ENCODE measurements at regions not wholly inside any gene's neighbourhood (a gene's known extent, or its start where the extent isn't known, plus 50 kb on each side); places are given as distances from the start of the nearest gene placed in this dataset.
"Not testable (repeated sequence)": the region's sequence is repeated elsewhere in the genome, so short reads cannot be mapped to it uniquely, and the experiment has no call there.

- DNase-seq (ENCODE audit: low read depth in 1 of 2, low spot score in 1 of 2), result no peak
Measured at GRCh38 chr2:144131042-144131441, 388.9 kb downstream of the ZEB2 start.

- no peak for DNase-seq (ENCODE audit: low read depth in 1 of 2, low spot score in 1 of 2)
Measured at GRCh38 chr2:144130551-144130950, 389.4 kb downstream of the ZEB2 start.

DNA sequence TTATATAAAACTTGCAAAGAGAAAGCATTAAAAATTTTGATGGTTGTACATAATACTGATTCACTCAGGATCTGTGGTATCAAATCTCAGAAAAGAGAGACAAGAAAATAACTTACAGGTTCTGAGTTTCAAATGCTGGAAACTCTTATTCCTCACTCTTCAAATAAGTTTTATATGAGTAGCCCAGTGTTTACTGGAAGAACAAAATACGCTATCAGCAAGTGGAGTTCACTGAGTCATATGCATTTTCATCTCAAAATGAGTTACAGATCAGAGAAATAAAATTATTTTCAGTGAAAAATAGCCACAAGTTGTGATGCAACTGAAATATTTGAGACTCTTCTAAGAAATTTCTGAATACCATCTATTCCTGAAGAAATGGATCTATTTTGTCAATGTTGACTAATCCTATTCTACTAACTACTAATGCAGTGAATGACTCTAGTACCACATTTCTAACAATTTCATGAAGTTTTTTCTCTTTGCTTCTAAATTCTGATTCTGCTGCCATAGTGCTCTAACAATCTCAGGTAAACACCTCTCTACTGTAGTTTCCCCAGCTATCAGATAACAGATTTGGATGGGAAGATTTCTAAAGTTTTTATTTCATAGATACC, 391.7 kb downstream of the ZEB2 start:
- no peak for DNase-seq (ENCODE audit: low read depth in 1 of 2, low spot score in 1 of 2)

DNA sequence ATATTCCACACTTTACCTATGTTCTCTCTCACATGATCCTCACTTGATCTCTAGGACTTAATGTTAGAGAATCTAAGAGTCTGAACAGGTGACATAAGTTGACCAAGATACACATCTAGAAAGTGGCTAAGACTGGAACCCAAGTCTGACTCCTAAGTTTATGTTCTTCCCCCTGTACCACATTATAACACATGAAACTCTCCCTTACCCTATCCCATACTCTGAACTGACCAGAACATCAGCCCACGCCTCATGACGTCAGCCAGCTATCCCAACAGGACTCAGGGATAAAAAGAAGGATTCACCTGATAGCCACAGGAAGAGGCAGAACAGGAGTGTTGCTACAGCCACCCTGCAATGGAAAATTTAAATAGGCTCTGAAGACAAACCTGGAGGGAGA, 392.2 kb downstream of the ZEB2 start:
- no peak for DNase-seq (ENCODE audit: low read depth in 1 of 2, low spot score in 1 of 2)

- DNase-seq (ENCODE audit: low read depth in 1 of 2, low spot score in 1 of 2), result no peak
Measured at GRCh38 chr2:144126302-144126701, 393.6 kb downstream of the ZEB2 start.

- DNase-seq (ENCODE audit: low read depth in 1 of 2, low spot score in 1 of 2), result no peak
Measured at GRCh38 chr2:144125751-144126150, 394.2 kb downstream of the ZEB2 start.

DNA sequence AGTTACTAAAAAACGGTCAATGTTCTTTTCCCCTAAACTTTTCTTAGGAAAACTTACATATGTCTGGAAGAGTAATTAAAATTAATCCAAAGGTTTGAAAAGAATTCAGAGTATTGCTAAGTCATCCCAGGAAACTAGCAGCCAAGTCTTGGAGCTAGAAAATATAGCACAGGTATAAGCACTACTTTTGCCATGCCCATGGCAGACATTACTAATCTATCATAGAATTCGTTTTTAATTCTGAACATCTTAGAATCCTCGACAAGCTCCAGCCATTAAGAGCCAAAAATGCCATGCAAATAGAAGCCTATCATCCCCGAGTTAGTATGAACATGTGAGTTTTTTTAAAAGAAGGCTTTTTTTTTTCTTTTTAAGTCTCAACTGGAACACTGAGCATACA, 395.0 kb downstream of the ZEB2 start:
- DNase-seq (ENCODE audit: low read depth in 1 of 2, low spot score in 1 of 2), result no peak

GRCh38 chr2:144120487-144120886, 399.4 kb downstream of the ZEB2 start:
- no peak for DNase-seq (ENCODE audit: low read depth in 1 of 2, low spot score in 1 of 2)

GRCh38 chr2:144117086-144117485, 402.8 kb downstream of the ZEB2 start:
- no peak for DNase-seq (ENCODE audit: low read depth in 1 of 2, low spot score in 1 of 2)

- DNase-seq (ENCODE audit: low read depth in 1 of 2, low spot score in 1 of 2), result no peak
Measured at GRCh38 chr2:144115739-144116291, 404.1 kb downstream of the ZEB2 start.

DNA sequence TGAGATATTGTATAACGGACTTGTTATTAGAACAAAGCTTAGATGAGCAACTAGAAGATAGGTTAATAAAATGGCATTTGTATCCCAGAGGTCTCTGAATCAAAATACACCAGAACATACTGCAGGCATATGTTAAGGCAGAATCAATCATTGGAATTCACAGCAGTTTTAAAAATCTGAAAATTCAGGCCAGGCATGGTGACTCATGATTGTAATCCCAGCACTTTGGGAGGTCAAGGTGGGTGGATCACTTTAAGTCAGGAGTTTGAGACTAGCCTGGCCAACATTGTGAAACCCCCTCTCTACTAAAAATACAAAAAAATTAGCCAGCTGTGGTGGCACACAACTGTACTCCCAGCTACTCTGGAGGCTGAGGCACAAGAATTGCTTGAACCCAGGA, 405.2 kb downstream of the ZEB2 start:
- DNase-seq (ENCODE audit: low read depth in 1 of 2, low spot score in 1 of 2), result no peak

DNA sequence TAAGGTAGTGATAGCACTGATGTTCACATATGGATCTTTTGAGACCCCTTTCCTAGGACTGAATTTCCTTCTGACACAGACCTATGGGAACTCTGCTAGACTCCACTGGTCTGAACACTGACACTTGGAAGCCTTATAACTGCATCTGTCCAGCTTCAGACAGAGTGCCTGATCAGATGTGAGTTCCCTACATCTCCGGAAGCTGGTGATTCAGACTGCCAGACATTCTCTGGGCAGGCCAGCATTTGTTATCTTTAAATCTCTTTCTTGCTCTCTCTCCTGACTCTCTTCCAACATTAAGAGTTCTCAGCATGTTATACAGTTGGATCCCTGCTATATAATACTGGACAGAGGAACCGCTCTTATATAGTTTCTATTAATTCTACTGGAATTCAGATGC, 408.5 kb downstream of the ZEB2 start:
- DNase-seq (ENCODE audit: low read depth in 1 of 2, low spot score in 1 of 2), result no peak

- DNase-seq (ENCODE audit: low read depth in 1 of 2, low spot score in 1 of 2), result not testable (repeated sequence)
Measured at GRCh38 chr2:144106104-144106503, 413.8 kb downstream of the ZEB2 start.

GRCh38 chr2:144102386-144102785, 417.5 kb downstream of the ZEB2 start:
- no peak for DNase-seq (ENCODE audit: low read depth in 1 of 2, low spot score in 1 of 2)

GRCh38 chr2:144099780-144100377, 420.0 kb downstream of the ZEB2 start:
- DNase-seq (ENCODE audit: low read depth in 1 of 2, low spot score in 1 of 2), result no peak

- no peak for DNase-seq (ENCODE audit: low read depth in 1 of 2, low spot score in 1 of 2)
Measured at GRCh38 chr2:144099340-144099739, 420.6 kb downstream of the ZEB2 start.

- DNase-seq (ENCODE audit: low read depth in 1 of 2, low spot score in 1 of 2), result no peak
Measured at GRCh38 chr2:144097440-144098225, 422.3 kb downstream of the ZEB2 start.

GRCh38 chr2:144096531-144096930, 423.4 kb downstream of the ZEB2 start:
- DNase-seq (ENCODE audit: low read depth in 1 of 2, low spot score in 1 of 2), result no peak

DNA sequence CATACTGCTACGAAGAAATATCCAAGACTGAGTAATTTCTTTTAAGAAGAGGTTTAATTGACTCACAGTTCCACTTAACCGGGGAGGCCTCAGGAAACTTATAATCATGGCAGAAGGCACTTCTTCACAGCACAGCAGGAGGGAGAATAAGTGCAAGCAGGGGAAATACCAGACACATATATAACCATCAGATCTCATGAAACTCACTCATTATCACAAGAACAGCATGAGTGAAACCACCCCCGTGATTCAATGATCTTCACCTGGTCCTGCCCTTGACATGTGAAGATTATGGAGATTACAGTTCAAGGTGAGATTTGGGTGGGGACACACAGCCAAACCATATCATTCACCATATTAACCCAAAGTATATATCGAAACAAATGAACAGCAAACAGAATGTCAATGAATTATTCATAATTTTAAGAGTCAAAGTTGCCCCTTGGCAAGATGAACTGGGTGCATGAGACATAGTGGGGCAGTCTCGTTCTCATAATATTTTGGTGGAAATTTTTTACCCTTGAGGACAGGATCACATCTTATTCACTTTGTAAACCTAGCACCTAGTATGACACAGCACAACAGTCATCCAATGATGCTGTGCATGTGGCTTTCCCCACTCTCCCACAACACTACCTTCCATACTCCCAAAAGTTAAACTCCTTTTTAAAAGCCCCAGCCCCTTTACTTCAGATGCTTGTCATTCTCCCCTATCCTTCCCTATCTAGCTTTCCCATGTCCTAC, 425.3 kb downstream of the ZEB2 start:
- no peak for DNase-seq (ENCODE audit: low read depth in 1 of 2, low spot score in 1 of 2)

- no peak for DNase-seq (ENCODE audit: low read depth in 1 of 2, low spot score in 1 of 2)
Measured at GRCh38 chr2:144091622-144092021, 428.3 kb downstream of the ZEB2 start.

DNA sequence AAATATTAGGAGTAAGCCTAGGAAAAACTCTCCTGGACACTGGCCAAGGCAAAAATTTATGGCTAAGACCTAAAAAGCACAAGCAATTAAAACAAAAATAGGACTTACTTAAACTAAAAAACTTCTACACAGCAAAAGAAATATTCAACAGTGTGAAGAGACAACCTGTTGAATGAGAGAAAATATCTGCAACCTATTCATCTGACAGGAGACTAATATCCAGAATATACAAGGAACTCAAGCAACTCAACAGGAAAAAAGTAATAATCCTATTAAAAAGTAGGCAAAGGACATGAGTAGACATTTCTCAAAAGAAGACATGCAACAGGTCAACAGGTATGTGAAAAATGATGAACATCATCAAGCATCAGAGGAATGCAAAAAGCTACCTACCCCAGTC, 431.1 kb downstream of the ZEB2 start:
- DNase-seq (ENCODE audit: low read depth in 1 of 2, low spot score in 1 of 2), result no peak
